Endothelial cell of umbilical vein (primary cell): ENCODE measurements at regions not wholly inside any gene's neighbourhood (a gene's known extent, or its start where the extent isn't known, plus 50 kb on each side); places are given as distances from the start of the nearest gene placed in this dataset.

ENCODE experiments used
- EZH2 ChIP-seq: IDR thresholded peaks from 2 replicates; pipeline ENCODE4 v1.6.1; 2012; ENCODE audit warnings: borderline replicate concordance, low read depth, mild to moderate bottlenecking, moderate library complexity, low read length, inconsistent platforms; ENCODE audit not compliant: severe bottlenecking
- FOS ChIP-seq: IDR thresholded peaks from 2 replicates; pipeline ENCODE4 v1.6.1; 2011; ENCODE audit warnings: mild to moderate bottlenecking, low read length, moderate library complexity, borderline replicate concordance; ENCODE audit not compliant: insufficient read depth
- GATA2 ChIP-seq: IDR thresholded peaks from 2 replicates; pipeline ENCODE4 v1.7.0; 2011; ENCODE audit warnings: low read depth, mild to moderate bottlenecking, moderate library complexity, mixed read lengths, low read length; ENCODE audit not compliant: insufficient read length, insufficient read depth
- JUN ChIP-seq: IDR thresholded peaks from 2 replicates; pipeline ENCODE4 v1.6.1; 2011; ENCODE audit warnings: borderline replicate concordance, low read depth; ENCODE audit not compliant: insufficient read length, insufficient read depth
- MAX ChIP-seq: IDR thresholded peaks from 2 replicates; pipeline ENCODE4 v1.6.1; 2011; ENCODE audit not compliant: insufficient read depth, insufficient read length
- MYC ChIP-seq: IDR thresholded peaks from one replicate; pipeline ENCODE4 v1.6.1; 2011; ENCODE audit warnings: mild to moderate bottlenecking, low read depth, low read length
- POLR2A ChIP-seq: IDR thresholded peaks from 2 replicates; pipeline ENCODE4 v1.6.1; 2012; ENCODE audit warnings: low read depth, mild to moderate bottlenecking, control low read depth, low read length
- POLR2AphosphoS5 ChIP-seq: IDR thresholded peaks from 2 replicates; pipeline ENCODE4 v1.6.1; 2012; ENCODE audit warnings: low read depth, mild to moderate bottlenecking, control low read depth, low read length, moderate library complexity; ENCODE audit not compliant: insufficient read depth
- TF ChIP-seq, protein P1 (sequence below), 2 donors: IDR thresholded peaks; 1 replicate in 1 of 2; 2 replicates in 1 of 2; pipeline ENCODE4 v1.5.1; 2011; ENCODE audit warnings: low read length in 2 of 2, mild to moderate bottlenecking in 2 of 2, moderate library complexity in 2 of 2, control low read depth in 1 of 2, inconsistent platforms in 1 of 2, low read depth in 1 of 2; ENCODE audit not compliant: insufficient read depth in 1 of 2; ENCODE audit errors: extremely low read depth in 1 of 2

GRCh38 chr5:158389786-158390185 is 530.8 kb upstream of the CLINT1 start:
- TF ChIP-seq EZH2 (no peak), POLR2A (no peak), POLR2AphosphoS5 (no peak), FOS (no peak), MAX (no peak), JUN (no peak), MYC (no peak), GATA2 (no peak)
- TF ChIP-seq, protein P1, sequence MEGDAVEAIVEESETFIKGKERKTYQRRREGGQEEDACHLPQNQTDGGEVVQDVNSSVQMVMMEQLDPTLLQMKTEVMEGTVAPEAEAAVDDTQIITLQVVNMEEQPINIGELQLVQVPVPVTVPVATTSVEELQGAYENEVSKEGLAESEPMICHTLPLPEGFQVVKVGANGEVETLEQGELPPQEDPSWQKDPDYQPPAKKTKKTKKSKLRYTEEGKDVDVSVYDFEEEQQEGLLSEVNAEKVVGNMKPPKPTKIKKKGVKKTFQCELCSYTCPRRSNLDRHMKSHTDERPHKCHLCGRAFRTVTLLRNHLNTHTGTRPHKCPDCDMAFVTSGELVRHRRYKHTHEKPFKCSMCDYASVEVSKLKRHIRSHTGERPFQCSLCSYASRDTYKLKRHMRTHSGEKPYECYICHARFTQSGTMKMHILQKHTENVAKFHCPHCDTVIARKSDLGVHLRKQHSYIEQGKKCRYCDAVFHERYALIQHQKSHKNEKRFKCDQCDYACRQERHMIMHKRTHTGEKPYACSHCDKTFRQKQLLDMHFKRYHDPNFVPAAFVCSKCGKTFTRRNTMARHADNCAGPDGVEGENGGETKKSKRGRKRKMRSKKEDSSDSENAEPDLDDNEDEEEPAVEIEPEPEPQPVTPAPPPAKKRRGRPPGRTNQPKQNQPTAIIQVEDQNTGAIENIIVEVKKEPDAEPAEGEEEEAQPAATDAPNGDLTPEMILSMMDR (IDR thresholded peaks at IDR 0.05; ENCODE audit: extremely low read depth in 1 of 2, insufficient read depth in 1 of 2, low read depth in 1 of 2, low read length in 2 of 2): no peak
